Activated CD4-positive, alpha-beta T cell treated with anti-CD3 and anti-CD28 coated beads for 24 hours (primary cell): ENCODE measurements at regions not wholly inside any gene's neighbourhood (a gene's known extent, or its start where the extent isn't known, plus 50 kb on each side); places are given as distances from the start of the nearest gene placed in this dataset.

Experiments
- DNase-seq, 2 donors: peaks; one replicate each; pipeline ENCODE4 v3.0.0-alpha.2; 2020; ENCODE audit warnings: low read depth in 2 of 2

- no peak for DNase-seq
Observed at GRCh38 chr2:136468799-136469369, 296.5 kb upstream of the THSD7B start.

- no peak for DNase-seq
Observed at GRCh38 chr2:136452528-136452927, 312.8 kb upstream of the THSD7B start.

GRCh38 chr2:136448986-136449780 is 316.2 kb upstream of the THSD7B start:
- DNase-seq = no peak

- DNase-seq = no peak
Observed at GRCh38 chr2:136448432-136448831, 316.9 kb upstream of the THSD7B start.

- DNase-seq = no peak
Observed at GRCh38 chr2:136444323-136444722, 321.0 kb upstream of the THSD7B start.

GRCh38 chr2:136443661-136444060 is 321.7 kb upstream of the THSD7B start:
- no peak for DNase-seq

GRCh38 chr2:136441979-136442714 is 323.2 kb upstream of the THSD7B start:
- no peak for DNase-seq

- DNase-seq = no peak
Observed at GRCh38 chr2:136439064-136439676, 321.2 kb upstream of the CXCR4 start.

- no peak for DNase-seq
Observed at GRCh38 chr2:136437461-136437860, 319.5 kb upstream of the CXCR4 start.

GRCh38 chr2:136436936-136437335 is 319.0 kb upstream of the CXCR4 start:
- DNase-seq = no peak

GRCh38 chr2:136434251-136434715 is 316.3 kb upstream of the CXCR4 start:
- no peak for DNase-seq

GRCh38 chr2:136433261-136433660 is 315.3 kb upstream of the CXCR4 start:
- no peak for DNase-seq

- no peak for DNase-seq
Observed at GRCh38 chr2:136424112-136424511, 306.2 kb upstream of the CXCR4 start.

GRCh38 chr2:136423516-136423996 is 305.6 kb upstream of the CXCR4 start:
- DNase-seq = peak; percentile 72 to 82

GRCh38 chr2:136422512-136422911 is 304.6 kb upstream of the CXCR4 start:
- no peak for DNase-seq

- DNase-seq = no peak
Observed at GRCh38 chr2:136420346-136420745, 302.4 kb upstream of the CXCR4 start.

- no peak for DNase-seq
Observed at GRCh38 chr2:136411946-136412345, 294.0 kb upstream of the CXCR4 start.

GRCh38 chr2:136410673-136411072 is 292.7 kb upstream of the CXCR4 start:
- DNase-seq = no peak

GRCh38 chr2:136408795-136409194 is 290.8 kb upstream of the CXCR4 start:
- DNase-seq = no peak

- DNase-seq = no peak
Observed at GRCh38 chr2:136407952-136408318, 290.0 kb upstream of the CXCR4 start.

GRCh38 chr2:136407117-136407951 is 289.4 kb upstream of the CXCR4 start:
- no peak for DNase-seq
